HG03066 (cell line): ENCODE measurements at regions not wholly inside any gene's neighbourhood (a gene's known extent, or its start where the extent isn't known, plus 50 kb on each side); places are given as distances from the start of the nearest gene placed in this dataset.

ENCODE experiments used
- ATAC-seq: cut with Tn5 transposase; IDR thresholded peaks from one replicate; pipeline ENCODE4 v1.9.1; 2021; ENCODE audit warnings: low read depth; ENCODE audit not compliant: unreplicated experiment

- ATAC-seq: no peak
Measured at GRCh38 chr4:124464836-124465235, 247.7 kb downstream of the ANKRD50 start.

DNA sequence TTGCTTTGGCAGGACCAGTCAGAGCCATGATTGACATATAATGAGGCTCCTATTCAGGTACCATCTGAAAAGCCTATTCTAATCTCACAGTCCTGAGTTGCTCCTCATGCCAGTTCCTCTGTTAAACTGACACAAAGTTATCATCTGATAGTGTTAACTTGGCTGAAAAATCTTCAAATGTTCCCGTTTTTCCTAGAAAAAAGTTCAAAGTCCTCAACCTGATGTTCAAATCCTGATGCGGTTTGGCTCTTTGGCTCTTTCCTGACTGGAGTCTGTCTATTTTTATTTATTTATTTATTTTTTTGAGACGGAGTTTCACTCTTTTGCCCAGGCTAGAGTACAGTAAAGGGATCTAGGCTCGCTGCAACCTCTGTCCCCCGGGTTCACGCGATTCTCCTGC, 244.2 kb downstream of the ANKRD50 start:
- no peak for ATAC-seq

DNA sequence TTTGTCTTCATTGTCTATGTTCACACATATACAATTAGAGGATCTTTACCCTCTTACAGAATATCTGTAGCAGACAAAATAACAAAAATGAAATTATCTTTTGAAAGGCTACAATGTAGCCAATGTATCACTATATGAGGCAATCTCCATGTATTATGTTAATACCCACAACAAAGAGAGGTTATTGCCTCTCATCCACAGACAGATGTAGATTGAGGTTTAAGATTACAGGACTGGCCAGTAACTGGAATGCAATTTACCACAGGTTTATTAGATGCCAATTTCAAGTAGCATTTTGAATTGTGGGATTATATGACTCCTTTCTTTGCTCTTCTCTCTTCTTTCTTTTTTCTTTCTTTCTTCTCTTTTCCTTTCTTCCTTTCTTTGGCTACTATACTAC, 242.6 kb downstream of the ANKRD50 start:
- no peak for ATAC-seq

DNA sequence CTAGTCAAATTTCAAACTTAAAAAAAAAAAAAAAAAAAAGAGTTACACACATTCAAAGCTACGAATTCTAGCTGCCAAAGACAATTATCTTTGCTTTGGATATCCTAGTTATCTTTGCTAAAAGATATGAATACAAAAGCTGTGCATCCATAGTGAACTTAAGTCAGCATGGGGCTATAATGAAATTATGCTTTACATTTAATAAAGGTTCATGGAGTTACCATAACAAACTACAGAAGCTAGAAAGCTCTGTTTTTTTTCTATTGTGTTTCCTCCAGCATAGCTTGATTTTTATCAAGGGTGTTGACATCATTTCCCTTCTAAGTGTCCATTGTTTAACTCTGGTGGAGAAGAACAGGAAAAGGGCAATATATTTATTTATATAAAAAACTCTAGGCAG, 234.1 kb downstream of the ANKRD50 start:
- no peak for ATAC-seq

DNA sequence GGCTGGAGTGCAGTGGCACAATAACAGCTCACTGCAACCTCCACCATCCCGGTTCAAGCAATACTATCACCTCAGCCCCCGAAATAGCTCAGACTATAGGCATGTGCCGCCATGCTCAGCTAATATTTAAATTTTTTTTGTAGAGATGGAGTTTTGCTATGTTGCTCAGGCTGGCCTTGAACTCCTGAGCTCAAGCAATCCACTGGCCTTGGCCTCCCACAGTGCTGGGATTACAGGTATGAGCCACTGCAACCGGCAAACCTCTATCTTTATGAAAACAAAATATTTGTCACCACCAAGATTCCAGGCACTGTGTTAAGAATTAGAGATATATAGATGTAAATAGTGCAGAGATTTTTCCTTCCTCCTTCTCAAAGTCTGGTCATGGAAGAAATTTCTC, 232.5 kb downstream of the ANKRD50 start:
- ATAC-seq: no peak

GRCh38 chr4:124481123-124481522, 231.4 kb downstream of the ANKRD50 start:
- no peak for ATAC-seq

- ATAC-seq: no peak
Measured at GRCh38 chr4:124483048-124483906, 229.3 kb downstream of the ANKRD50 start.

GRCh38 chr4:124484008-124484407, 228.5 kb downstream of the ANKRD50 start:
- ATAC-seq: no peak

DNA sequence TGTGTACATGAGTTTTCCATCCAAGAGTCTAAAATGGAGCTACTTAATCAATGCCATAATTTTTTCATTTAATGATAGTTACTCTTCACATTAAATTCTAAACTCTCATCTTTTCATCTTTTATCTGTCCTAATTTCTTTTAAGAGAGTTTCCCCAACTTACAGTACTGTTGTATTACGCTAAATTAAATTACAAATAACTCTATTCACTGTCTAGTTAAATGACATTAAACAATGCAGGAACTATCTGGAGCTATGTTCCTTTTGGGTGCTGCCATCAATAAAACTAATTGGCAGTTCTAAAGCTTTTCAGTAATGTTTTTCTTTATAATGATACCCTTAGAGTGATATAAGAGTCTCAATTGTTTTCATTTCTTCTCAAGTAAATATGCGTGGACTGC, 227.6 kb downstream of the ANKRD50 start:
- ATAC-seq: no peak

- ATAC-seq: no peak
Measured at GRCh38 chr4:124486423-124486822, 226.1 kb downstream of the ANKRD50 start.

DNA sequence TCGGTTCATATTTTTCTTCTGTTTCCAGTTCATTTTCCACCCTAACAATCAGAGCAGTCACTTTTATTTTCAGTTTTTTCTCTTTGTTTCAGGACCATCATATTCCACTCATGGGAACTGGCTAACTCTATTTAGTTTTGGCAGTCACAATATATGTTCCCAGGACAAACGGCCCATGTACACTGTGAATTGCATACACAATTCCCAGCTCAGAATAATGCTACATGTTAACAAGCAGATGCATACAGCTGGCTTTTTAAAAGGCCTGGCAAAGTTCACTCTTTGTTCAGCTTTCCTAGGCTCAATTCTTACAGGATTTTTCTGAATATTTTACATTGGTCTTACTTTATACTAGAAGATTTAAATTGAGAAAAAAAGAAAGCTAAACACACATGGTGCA, 224.9 kb downstream of the ANKRD50 start:
- ATAC-seq: no peak

DNA sequence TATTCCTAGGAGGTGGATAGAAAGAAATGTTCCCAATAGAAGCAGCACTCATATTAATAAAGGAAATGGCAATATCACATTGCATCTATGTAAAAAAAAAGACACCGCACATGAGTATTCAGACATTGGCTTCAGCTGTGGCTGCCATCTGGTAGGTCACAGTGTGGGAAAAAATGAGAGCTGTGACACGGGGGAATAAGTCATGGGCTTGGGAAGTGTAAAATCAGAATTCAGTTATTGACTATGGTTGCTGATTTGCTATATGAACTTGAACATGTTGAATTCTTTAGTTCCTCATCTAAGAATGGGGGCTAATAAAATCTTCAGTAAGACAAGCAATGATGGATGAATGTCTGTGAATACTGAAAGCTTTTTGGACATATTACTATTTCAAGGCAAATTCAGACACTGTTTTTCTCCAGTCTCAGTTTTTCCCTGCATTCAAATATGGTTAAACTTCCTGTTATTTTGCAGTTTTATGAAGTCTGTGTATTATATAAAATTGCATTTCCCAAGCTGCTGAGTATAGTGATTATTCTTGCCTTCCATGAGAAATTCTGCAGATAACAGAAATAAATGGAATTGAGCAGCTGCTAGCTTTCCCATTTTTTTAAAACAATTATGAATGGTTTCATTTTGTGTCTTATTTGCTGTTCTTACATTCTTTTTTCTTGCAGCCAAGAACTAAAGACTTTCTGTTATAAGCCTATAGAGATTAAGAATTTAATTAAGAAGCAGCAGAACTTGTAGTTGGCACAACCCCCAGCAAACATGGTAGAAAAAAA, 221.0 kb downstream of the ANKRD50 start:
- no peak for ATAC-seq

DNA sequence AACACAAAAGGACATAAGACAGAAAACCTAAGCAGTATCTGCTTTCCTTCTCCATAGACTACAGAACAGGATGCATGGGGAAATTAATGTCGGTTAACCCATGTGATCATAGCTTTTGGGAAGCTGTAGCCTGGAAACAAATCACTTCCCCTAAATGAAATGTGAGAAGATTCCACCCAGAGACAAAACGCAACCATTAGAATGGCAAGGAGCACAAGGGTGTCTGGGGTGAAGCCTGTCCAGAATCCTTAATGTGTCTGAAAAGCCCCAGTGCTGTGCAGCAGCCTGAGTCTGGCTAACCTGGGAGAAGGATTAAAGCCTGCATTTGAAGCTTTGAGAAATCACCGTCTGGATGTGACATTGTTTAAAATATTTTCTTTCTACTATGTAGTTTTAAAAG, 213.3 kb downstream of the ANKRD50 start:
- ATAC-seq: no peak

GRCh38 chr4:124501576-124501975, 211.0 kb downstream of the ANKRD50 start:
- no peak for ATAC-seq

- ATAC-seq: no peak
Measured at GRCh38 chr4:124504431-124504830, 208.1 kb downstream of the ANKRD50 start.

- no peak for ATAC-seq
Measured at GRCh38 chr4:124505211-124505610, 207.3 kb downstream of the ANKRD50 start.

DNA sequence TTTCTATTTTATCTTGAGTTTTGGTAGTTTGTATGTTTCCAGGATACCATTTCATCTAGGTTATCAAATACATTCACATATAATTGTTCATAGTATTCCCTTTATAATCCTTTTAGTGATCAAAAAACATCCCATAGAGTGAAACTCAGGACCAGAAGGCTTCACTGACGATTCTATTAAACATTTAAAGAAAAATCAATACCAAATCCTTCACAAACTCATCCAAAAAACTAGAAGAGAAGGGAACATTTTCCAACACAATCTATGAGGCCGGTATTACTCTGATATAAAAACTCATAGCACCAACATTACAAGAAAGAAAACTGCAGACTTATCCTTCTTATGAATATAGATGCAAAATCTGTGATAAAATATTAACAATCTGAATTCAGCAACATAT, 203.4 kb downstream of the ANKRD50 start:
- ATAC-seq: no peak

GRCh38 chr4:124514588-124514987, 197.9 kb downstream of the ANKRD50 start:
- ATAC-seq: no peak

DNA sequence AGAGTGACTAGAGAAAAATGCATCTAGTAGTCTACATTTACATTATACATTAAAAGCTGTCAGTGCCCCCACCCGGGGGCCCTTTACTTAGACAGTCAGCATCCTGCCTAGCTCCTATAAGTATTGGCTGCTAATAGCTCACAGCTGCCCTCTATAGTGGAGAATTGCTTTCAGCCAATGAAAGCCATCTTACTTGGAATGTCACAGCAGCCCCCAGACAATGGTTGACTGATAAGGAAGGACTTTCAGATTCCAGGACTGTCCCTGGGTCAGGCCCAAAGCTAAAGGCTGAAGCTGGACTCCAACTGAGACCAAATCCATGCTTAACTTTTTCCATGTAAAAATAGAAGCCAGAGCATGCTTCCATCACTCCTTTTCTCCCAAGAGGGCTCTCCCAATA, 196.9 kb downstream of the ANKRD50 start:
- ATAC-seq: no peak

GRCh38 chr4:124519196-124519595, 193.3 kb downstream of the ANKRD50 start:
- no peak for ATAC-seq

DNA sequence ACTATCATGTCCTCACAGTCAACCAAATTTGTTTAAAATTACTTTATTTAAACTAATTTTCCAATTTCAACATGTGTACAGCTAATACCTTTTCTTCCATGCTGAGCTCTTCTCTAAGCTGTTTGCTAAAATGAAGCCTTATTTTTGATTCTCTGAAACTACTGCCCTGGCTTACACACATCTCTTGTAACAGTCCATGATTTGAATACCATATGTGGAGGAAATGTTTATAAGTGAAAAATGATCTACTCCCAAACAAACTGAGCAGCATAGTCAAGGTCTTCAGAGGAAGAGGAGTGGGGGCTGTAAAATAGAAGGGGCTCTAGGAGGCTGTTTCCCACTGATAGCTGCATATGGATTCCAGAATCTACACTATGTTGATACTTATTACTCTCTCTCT, 188.7 kb downstream of the ANKRD50 start:
- ATAC-seq: no peak

DNA sequence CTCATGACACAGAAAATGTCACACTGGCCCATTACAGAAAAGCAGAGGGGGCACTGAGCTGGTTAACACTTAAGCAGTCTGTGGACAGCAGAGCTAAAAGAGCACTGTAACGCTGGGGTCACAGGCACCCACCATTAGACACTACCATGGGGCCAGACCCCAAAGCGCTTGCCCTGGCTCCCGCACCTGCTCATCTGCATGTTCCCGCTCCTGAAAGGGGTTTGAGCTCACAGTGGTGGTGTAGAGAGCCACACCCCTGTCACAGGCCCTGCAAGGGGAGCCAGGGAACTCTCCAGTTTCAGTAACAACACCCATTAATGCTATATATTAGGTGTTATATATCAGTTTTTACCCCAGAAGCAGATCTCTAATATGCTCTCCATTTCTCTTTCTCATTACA, 187.0 kb downstream of the ANKRD50 start:
- ATAC-seq: no peak
